HUES6 (cell line): ENCODE measurements at regions not wholly inside any gene's neighbourhood (a gene's known extent, or its start where the extent isn't known, plus 50 kb on each side); places are given as distances from the start of the nearest gene placed in this dataset.

Experiments
- H3K27ac ChIP-seq: 2 replicates; pipeline ENCODE4 v1.7.0; 2013; ENCODE audit warnings: low read depth, mild to moderate bottlenecking, low read length, inconsistent platforms
- H3K27me3 ChIP-seq: 2 replicates; pipeline ENCODE4 v1.6.1; 2013; ENCODE audit warnings: low read length; ENCODE audit not compliant: control insufficient read depth, insufficient read depth
- H3K36me3 ChIP-seq: 2 replicates; pipeline ENCODE4 v1.6.1; 2013; ENCODE audit warnings: low read length; ENCODE audit not compliant: control insufficient read depth, insufficient read depth
- H3K4me1 ChIP-seq: 2 replicates; pipeline ENCODE4 v1.6.1; 2013; ENCODE audit warnings: low read length; ENCODE audit not compliant: control insufficient read depth, insufficient read depth
- H3K4me3 ChIP-seq: 2 replicates; pipeline ENCODE4 v1.5.1; 2013; ENCODE audit warnings: low read depth, low read length
- H3K9ac ChIP-seq: one replicate; pipeline ENCODE4 v1.6.1; 2013; ENCODE audit warnings: mild to moderate bottlenecking, low read length
- H3K9me3 ChIP-seq: 2 replicates; pipeline ENCODE4 v1.6.1; 2013; ENCODE audit warnings: low read depth, low read length; ENCODE audit not compliant: control insufficient read depth, insufficient read depth

DNA sequence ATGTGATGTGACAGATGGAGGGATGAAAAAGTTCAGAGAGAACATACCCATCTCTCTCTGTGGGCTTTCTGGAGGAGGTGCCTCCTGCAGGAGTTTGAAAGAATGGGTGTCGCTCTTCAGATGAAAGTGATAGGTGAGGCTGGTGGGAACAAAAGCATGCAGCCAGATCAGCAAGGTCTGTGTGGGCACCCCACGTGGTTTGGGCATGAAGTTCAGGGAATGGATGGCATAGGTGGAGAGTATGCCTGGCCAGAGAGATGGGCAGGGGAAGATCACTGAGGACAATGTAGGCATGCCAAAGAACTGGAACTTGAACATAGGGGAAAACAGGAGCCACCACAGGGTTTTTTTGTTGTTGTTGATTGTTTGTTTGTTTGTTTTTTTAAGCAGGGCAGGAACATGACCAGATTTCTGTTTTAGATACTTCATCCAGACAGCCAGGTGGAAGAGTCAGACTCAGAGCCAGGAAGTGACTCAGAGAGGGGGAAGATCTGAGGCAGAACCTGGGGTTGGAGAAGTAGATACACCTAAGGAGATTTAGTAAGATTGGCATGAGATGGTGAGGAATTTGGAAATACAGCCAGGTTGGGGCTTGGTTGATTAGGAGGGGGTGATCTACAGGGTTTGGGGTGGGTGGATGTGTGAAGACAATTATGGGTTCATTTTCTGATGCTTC is 64.8 kb upstream of the CLSTN2 start:
- Histone ChIP-seq H3K27me3 (no peaks in the 10 kb centered on the region), H3K36me3 (no peaks in the 10 kb centered on the region), H3K4me1 (no peaks in the 10 kb centered on the region), H3K27ac (no peak overlapping the region), H3K4me3 (no peak overlapping the region), H3K9ac (no peak overlapping the region), H3K9me3 (no peaks in the 10 kb centered on the region)

DNA sequence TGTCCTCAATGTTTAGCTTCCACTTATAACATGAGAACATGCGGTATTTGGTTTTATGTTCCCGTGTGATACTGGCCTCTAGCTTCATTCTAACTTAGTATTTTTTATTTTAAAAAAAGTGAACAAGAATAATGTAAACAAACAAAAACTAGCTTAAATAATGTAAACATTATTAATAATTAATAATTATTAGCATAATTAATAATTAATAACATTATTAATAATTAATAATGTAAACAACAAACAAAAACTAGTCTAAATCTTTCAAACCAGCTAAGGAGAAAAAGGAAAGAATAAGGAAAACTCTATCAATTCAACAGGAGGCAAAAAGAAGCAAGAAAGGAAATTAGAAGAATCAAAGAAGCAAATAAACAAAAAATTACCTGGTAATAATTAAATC is 66.2 kb upstream of the CLSTN2 start:
- no peaks in the 10 kb centered on the region for H3K9me3 ChIP-seq
- H3K4me3 ChIP-seq, result no peak overlapping the region
- no peaks in the 10 kb centered on the region for H3K4me1 ChIP-seq
- no peaks in the 10 kb centered on the region for H3K36me3 ChIP-seq
- H3K27me3 ChIP-seq, result no peaks in the 10 kb centered on the region
- H3K9ac ChIP-seq, result no peak overlapping the region
- H3K27ac ChIP-seq, result no peak overlapping the region

- H3K9me3 ChIP-seq, result peaks cover 3% of the 10 kb centered on the region; the same call in 1 of the 2 replicates
- H3K9ac ChIP-seq, result no peak overlapping the region
- H3K27me3 ChIP-seq, result no peaks in the 10 kb centered on the region
- no peaks in the 10 kb centered on the region for H3K36me3 ChIP-seq
- H3K4me1 ChIP-seq, result no peaks in the 10 kb centered on the region; the same call in 1 of the 2 replicates
- H3K27ac ChIP-seq, result no peak overlapping the region
- no peak overlapping the region for H3K4me3 ChIP-seq
Measured at GRCh38 chr3:139848660-139849059, 86.3 kb upstream of the CLSTN2 start.

DNA sequence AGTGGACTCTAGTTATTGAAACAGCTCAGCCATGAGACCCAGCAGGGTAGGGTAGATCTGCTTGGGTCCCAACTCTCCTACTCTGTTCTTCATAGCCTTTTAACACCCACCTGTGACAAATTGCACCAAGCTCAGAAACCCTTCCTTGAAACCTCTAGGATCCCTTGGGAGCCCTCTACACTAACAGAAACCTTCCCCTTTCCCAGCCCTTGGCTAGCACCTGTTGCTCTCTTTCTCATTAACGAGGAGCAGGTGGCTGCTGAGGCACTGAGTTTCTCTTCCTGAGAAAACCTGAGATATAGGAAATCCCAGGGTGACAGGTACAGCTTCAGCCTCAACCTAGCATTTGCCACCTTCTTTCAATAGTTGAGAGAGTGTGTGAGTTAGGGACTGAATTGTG is 88.3 kb upstream of the CLSTN2 start:
- no peak overlapping the region for H3K4me3 ChIP-seq
- H3K9me3 ChIP-seq, result peaks cover 3% of the 10 kb centered on the region; the same call in 1 of the 2 replicates

GRCh38 chr3:139839659-139840058 is 95.3 kb upstream of the CLSTN2 start:
- no peak overlapping the region for H3K27ac ChIP-seq
- H3K36me3 ChIP-seq, result no peaks in the 10 kb centered on the region
- H3K9me3 ChIP-seq, result no peaks in the 10 kb centered on the region
- no peak overlapping the region for H3K9ac ChIP-seq
- H3K27me3 ChIP-seq, result no peaks in the 10 kb centered on the region
- peaks cover 10% of the 10 kb centered on the region for H3K4me1 ChIP-seq
- H3K4me3 ChIP-seq, result no peak overlapping the region

More for the DNA sequence above, 88.3 kb upstream of the CLSTN2 start:
- Histone ChIP-seq H3K27me3 (no peaks in the 10 kb centered on the region), H3K36me3 (no peaks in the 10 kb centered on the region), H3K27ac (no peak overlapping the region), H3K4me1 (no peaks in the 10 kb centered on the region; the same call in 1 of the 2 replicates), H3K9ac (no peak overlapping the region)

- no peak overlapping the region for H3K27ac ChIP-seq
- no peak overlapping the region for H3K9ac ChIP-seq
- H3K27me3 ChIP-seq, result no peaks in the 10 kb centered on the region
- H3K36me3 ChIP-seq, result no peaks in the 10 kb centered on the region
- H3K4me1 ChIP-seq, result peaks cover 10% of the 10 kb centered on the region
- H3K9me3 ChIP-seq, result no peaks in the 10 kb centered on the region
- no peak overlapping the region for H3K4me3 ChIP-seq
Measured at GRCh38 chr3:139839014-139839413, 96.0 kb upstream of the CLSTN2 start.

DNA sequence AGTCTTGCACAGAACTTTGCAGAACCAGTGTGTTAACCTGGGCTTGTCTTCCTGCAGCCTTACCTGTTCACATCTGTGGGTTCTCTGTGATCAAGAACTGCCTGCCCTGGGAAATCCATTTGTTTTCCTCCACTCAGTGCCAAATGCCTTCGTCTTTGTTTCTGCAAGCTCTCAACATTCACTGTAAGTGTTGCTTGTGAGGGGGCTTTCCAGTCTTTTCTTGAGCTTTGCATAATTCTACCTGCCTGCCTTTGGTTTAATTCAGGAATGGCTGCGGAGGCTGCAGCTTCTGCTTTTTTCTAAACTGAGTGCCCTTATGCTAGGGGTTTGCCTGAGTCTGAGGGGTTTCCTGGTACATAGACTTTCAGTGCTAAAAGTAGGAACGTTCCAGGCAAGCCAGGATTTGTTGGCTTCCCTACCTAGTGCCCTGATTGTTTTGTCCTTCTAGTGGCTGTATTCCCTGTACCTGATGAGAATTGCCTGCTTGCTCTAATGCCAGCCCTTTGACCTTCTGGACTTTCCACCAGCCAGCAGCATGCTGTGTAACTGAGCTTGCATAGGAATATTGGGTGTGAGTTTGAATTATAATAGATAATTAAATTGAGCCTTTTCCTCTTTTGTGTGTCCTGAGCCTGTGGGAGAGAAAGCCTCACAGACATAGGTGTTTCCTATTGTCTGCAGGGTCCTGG is 96.6 kb upstream of the CLSTN2 start:
- Histone ChIP-seq H3K4me1 (peaks cover 10% of the 10 kb centered on the region), H3K36me3 (no peaks in the 10 kb centered on the region), H3K9me3 (no peaks in the 10 kb centered on the region)

GRCh38 chr3:139836698-139837464 is 98.1 kb upstream of the CLSTN2 start:
- Histone ChIP-seq H3K4me3 (no peak overlapping the region), H3K4me1 (peaks cover 10% of the 10 kb centered on the region), H3K27me3 (no peaks in the 10 kb centered on the region), H3K9ac (no peak overlapping the region), H3K27ac (no peak overlapping the region), H3K9me3 (no peaks in the 10 kb centered on the region), H3K36me3 (no peaks in the 10 kb centered on the region)

More for the DNA sequence above, 96.6 kb upstream of the CLSTN2 start:
- no peak overlapping the region for H3K27ac ChIP-seq
- H3K9ac ChIP-seq, result no peak overlapping the region
- no peak overlapping the region for H3K4me3 ChIP-seq
- no peaks in the 10 kb centered on the region for H3K27me3 ChIP-seq

DNA sequence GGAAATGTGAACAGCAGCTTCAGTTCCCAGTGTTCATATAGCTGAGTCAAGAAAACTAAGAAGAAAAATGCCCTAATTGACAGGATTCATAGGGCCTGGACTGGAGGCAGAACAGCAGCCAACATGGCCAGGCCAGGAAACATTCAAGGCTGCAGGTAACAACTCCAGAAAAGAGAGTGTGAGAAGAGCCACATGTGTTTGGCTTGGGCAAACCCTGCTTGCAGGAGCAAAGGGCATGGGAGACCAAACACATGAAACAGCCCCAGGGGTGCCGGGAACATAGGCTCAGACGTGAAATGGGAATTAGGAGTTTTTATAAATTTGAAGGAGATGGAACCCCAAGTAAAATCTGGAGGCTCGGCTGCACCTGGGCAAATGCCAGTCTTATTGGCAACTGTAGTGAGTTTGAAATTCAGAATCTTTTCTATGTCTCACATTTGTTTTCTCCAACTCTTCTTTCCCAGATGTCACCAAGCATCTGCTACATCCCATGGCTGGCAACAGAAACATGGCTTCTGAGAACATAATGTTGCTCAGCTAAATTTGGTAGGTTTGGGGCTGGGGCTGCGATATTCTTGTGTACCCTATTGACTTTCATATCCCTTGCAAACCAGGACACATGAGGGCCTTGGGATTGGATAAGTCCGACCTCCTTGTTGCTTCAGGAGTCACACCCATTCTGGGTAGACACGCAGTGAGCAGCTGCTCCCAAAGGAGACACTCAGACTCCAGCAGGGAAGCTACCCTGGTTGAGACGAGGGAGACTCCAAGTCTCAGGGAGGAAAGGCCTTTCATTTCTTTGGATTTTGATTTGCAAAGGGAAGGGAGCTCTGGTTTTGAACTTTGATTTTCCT is 98.9 kb upstream of the CLSTN2 start:
- H3K9me3 ChIP-seq, result no peaks in the 10 kb centered on the region

DNA sequence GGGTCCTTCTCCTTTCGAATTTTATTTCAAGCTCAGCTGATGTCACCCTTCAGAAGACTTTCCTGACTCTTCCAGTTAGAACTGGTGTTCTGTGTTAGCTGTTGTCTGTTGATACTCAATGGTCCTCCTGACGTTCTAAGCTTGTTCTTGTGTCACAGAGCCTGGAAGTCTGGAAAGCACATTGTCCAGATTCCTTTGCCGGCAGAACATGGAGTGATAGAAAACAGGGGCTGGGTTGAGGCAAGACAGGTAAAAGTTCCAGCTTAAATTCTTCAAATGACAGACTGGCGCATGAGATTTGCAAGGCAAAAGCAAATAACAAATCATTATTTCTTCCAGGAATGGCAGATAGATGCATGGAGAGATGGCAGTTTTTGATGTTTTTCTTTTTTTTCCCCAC is 102.0 kb upstream of the CLSTN2 start:
- Histone ChIP-seq H3K27me3 (no peaks in the 10 kb centered on the region), H3K9ac (no peak overlapping the region), H3K9me3 (no peaks in the 10 kb centered on the region), H3K27ac (no peak overlapping the region), H3K36me3 (no peaks in the 10 kb centered on the region), H3K4me3 (no peak overlapping the region), H3K4me1 (peaks cover under 1% of the 10 kb centered on the region; the same call in 1 of the 2 replicates)

More for the DNA sequence above, 98.9 kb upstream of the CLSTN2 start:
- Histone ChIP-seq H3K4me1 (peaks cover 10% of the 10 kb centered on the region), H3K36me3 (no peaks in the 10 kb centered on the region), H3K27ac (no peak overlapping the region), H3K27me3 (no peaks in the 10 kb centered on the region), H3K4me3 (no peak overlapping the region), H3K9ac (no peak overlapping the region)
